ENCODE measurements at regions not wholly inside any gene's neighbourhood (a gene's known extent, or its start where the extent isn't known, plus 50 kb on each side); places are given as distances from the start of the nearest gene placed in this dataset.

DNA sequence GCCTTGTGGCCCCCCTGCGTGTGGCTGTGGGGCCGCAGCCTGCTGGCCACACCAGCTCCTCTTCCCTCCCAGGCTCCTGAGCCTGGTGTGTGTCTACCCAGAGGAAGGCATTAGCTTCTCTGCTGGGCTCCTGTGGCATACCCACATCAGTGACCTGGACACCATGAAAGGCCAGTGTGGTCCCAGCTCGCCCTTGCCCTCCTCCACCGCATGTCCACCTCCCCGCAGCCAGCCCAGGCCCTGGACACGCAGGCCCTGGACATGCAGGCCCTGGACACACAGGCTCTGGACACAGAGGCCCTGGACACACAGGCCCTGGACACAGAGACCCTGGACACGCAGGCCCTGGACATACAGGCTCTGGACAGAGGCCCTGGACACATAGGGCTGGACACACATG is 153.4 kb upstream of the PPP1R26 start:
- Histone ChIP-seq H3K4me3 (no peak overlapping the region), H3K27ac (no peak overlapping the region), H3K4me1 (no peaks in the 10 kb centered on the region), H3K9me3 (peaks cover 0 to 7% (median 0%) of the 10 kb centered on the region in 3 donors), H3K36me3 (no peaks in the 10 kb centered on the region), H3K27me3 (peaks cover 0 to 14% (median 12%) of the 10 kb centered on the region in 3 donors)
- TF ChIP-seq, protein P1, sequence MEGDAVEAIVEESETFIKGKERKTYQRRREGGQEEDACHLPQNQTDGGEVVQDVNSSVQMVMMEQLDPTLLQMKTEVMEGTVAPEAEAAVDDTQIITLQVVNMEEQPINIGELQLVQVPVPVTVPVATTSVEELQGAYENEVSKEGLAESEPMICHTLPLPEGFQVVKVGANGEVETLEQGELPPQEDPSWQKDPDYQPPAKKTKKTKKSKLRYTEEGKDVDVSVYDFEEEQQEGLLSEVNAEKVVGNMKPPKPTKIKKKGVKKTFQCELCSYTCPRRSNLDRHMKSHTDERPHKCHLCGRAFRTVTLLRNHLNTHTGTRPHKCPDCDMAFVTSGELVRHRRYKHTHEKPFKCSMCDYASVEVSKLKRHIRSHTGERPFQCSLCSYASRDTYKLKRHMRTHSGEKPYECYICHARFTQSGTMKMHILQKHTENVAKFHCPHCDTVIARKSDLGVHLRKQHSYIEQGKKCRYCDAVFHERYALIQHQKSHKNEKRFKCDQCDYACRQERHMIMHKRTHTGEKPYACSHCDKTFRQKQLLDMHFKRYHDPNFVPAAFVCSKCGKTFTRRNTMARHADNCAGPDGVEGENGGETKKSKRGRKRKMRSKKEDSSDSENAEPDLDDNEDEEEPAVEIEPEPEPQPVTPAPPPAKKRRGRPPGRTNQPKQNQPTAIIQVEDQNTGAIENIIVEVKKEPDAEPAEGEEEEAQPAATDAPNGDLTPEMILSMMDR (IDR thresholded peaks at IDR 0.05 in 4 of 5, conservative IDR thresholded peaks at IDR 0.05 in 1 of 5) = no peak
- no peak for TF ChIP-seq POLR2A (IDR thresholded peaks at IDR 0.05)
- in situ Hi-C loops (cut with MboI; ENCODE audit: low sequenced_read_pairs in 4 of 4) (no loop called here), intact Hi-C loops (cut with DNase I; ENCODE audit: low total_unique reads) (no loop called here)
- no peak for DNase-seq
- ATAC-seq = no peak

DNA sequence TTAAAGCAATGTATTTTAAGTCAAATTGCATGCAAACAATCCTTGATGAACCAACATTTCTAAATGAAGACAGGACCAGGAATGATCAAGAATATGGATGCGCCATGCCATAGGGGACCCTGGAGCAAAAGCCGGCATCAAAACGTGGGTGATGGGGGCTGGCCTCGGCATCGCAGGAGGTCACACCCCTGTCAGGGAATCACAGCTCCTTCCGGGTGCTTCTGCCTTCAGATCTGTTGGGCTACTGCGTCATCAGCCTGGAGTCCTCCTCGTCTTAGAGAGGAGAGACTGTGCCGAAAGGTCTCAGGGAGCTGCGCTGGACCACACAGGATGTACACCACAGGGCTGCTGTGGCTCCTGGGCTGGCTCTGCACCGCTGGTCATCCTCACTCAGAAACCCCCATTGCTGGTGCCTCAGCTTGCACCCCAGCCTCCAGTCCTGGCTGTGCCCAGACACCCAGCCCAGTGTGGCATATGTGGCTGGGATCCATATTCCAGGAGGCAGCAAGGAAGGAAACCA is 152.9 kb upstream of the PPP1R26 start:
- Histone ChIP-seq H3K9me3 (peaks cover 0 to 7% (median 0%) of the 10 kb centered on the region in 3 donors), H3K4me3 (no peak overlapping the region), H3K4me1 (no peaks in the 10 kb centered on the region), H3K27ac (no peak overlapping the region), H3K36me3 (no peaks in the 10 kb centered on the region), H3K27me3 (peaks cover 0 to 14% (median 7%) of the 10 kb centered on the region in 3 donors)
- intact Hi-C loops (cut with DNase I; ENCODE audit: low total_unique reads) (no loop called here), in situ Hi-C loops (cut with MboI; ENCODE audit: low sequenced_read_pairs in 4 of 4) (no loop called here)
- TF ChIP-seq POLR2A (IDR thresholded peaks at IDR 0.05) = no peak
- TF ChIP-seq, protein P1 (IDR thresholded peaks at IDR 0.05 in 4 of 5, conservative IDR thresholded peaks at IDR 0.05 in 1 of 5) = no peak
- ATAC-seq (no peak), DNase-seq (no peak)

DNA sequence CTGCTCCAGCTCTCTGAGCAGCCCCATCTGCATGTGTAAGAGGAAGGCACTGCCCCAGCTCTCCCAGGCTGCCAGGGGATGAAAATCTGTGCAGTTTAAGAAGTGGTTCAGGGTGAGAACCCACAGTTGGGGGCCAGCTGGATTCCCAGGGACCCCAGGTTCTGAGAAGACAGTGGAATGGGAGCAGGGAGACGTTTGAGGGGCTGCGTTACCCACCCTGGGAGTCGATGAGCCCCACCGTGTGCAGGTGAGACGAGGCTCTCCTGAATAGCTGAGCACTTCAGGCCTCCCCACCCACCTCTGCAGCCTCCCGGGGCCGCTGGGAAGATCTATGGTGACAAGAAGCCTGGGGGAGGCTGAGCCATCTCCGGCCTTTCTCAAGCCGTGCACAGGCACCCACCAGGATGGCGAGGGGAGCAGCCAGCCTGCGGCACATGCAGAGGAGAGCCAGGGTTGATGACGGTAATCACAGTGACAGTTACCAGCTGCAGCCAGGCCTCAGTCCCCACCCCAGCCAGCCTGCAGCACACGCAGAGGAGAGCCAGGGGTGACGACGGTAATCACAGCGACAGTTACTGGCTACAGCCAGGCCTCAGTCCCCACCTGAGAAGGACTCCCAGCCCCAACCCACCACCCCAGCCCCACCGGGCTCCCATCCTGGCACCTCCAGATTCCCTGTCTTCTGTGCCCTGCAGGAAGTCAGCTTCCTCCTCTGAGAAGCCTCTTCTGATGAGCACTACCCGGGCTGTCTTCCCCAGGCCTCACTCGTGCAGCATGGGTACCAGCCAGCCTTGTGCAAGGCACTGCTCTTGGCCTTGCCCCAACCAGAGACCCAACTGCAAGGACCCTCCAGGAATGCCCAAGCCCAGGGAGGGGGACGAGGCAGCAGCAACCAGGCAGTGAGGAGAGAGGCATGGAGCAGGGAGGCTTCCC is 150.8 kb upstream of the PPP1R26 start:
- Histone ChIP-seq H3K9me3 (peaks cover 0 to 6% (median 0%) of the 10 kb centered on the region in 3 donors), H3K27me3 (peaks cover 0 to 14% (median 6%) of the 10 kb centered on the region in 3 donors), H3K4me3 (no peak overlapping the region), H3K27ac (no peak overlapping the region), H3K36me3 (no peaks in the 10 kb centered on the region), H3K4me1 (no peaks in the 10 kb centered on the region)
- DNase-seq = no peak
- no peak for ATAC-seq
- no peak for TF ChIP-seq POLR2A (IDR thresholded peaks at IDR 0.05)
- TF ChIP-seq, protein P1 (IDR thresholded peaks at IDR 0.05 in 4 of 5, conservative IDR thresholded peaks at IDR 0.05 in 1 of 5) = no peak
- intact Hi-C loops (cut with DNase I; ENCODE audit: low total_unique reads) (no loop called here), in situ Hi-C loops (cut with MboI; ENCODE audit: low sequenced_read_pairs in 4 of 4) (no loop called here)

DNA sequence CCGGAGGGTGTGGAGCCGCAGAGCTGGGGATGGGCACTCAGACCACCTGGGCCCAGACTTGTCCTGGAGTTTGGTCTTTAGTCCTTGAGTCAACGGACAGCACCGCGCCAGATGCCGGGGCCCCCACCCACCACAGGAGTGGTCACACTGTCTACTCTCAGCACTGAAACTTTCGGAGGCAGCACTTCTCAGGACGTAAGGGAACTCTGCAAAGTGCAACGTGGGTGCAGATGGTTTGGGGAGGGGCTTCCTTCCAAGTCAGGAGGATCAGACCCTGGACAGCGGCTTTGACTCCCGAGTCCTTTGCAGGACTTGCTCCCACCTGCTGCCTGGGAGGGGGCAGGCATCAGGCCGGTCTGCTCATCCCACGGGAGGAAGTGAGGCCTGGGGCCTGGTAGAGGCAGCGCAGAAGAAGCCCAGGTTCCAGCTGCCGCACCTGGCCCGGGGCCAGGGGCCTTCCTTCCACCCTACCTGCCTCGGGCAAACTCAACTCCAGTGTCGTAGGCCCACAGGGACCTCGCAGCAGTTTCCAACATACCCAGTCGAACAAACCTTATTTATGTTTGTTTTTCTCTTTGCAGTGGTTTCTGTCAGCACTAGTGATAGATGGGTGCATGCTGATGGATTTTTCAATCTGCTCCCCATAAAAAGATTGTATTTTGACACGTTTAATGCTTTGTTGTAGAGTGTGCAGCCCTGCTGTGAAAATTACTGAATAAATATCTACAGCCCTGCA is 149.8 kb upstream of the PPP1R26 start:
- no peaks in the 10 kb centered on the region for H3K4me1 ChIP-seq
- H3K36me3 ChIP-seq = no peaks in the 10 kb centered on the region
- TF ChIP-seq, protein P1 (IDR thresholded peaks at IDR 0.05 in 4 of 5, conservative IDR thresholded peaks at IDR 0.05 in 1 of 5) = no peak
- TF ChIP-seq POLR2A (IDR thresholded peaks at IDR 0.05) = no peak
- intact Hi-C loops (cut with DNase I; ENCODE audit: low total_unique reads) (no loop called here), in situ Hi-C loops (cut with MboI; ENCODE audit: low sequenced_read_pairs in 4 of 4) (no loop called here)
- ATAC-seq (no peak), DNase-seq (no peak)
- H3K9me3 ChIP-seq = peaks cover 0 to 3% (median 0%) of the 10 kb centered on the region in 3 donors
- peaks cover 0 to 14% (median 6%) of the 10 kb centered on the region in 3 donors for H3K27me3 ChIP-seq
- no peak overlapping the region for H3K27ac ChIP-seq
- no peak overlapping the region for H3K4me3 ChIP-seq

All from gastrocnemius medialis (tissue), 4 donors.